Vagina (tissue), 2 donors: ENCODE measurements at regions not wholly inside any gene's neighbourhood (a gene's known extent, or its start where the extent isn't known, plus 50 kb on each side); places are given as distances from the start of the nearest gene placed in this dataset.

ENCODE experiments used
- CTCF ChIP-seq, 3 experiments: fragments of 450-650 bp in 2 of 3; fragments of 200-600 bp in 1 of 3; sonication (generic) in 1 of 3; IDR thresholded peaks; one replicate each; pipeline ENCODE4 v1.5.1; 2017 to 2019; ENCODE audit warnings: antibody characterized with exemption in 3 of 3, mild to moderate bottlenecking in 2 of 3, moderate library complexity in 2 of 3
- POLR2A ChIP-seq, 2 donors: fragments of 450-650 bp; IDR thresholded peaks; one replicate each; pipeline ENCODE4 v1.6.1; 2017; ENCODE audit warnings: antibody characterized with exemption in 2 of 2, mild to moderate bottlenecking in 2 of 2, moderate library complexity in 2 of 2
- POLR2AphosphoS5 ChIP-seq, 2 donors: sonication (generic); formaldehyde crosslinking; IDR thresholded peaks; one replicate each; pipeline ENCODE4 v1.9.0; 2017; ENCODE audit warnings: antibody characterized with exemption in 2 of 2, mild to moderate bottlenecking in 2 of 2, low read depth in 1 of 2; ENCODE audit not compliant: insufficient read depth in 1 of 2

- TF ChIP-seq CTCF (IDR thresholded peaks at IDR 0.05) = no peak
- TF ChIP-seq POLR2A (IDR thresholded peaks at IDR 0.05) = no peak
- TF ChIP-seq POLR2AphosphoS5 (IDR thresholded peaks at IDR 0.05; ENCODE audit: insufficient read depth in 1 of 2, low read depth in 1 of 2) = no peak
These were observed 80.4 kb upstream of the IRX3 start for GRCh38 chr16:54366943-54367342.
